T-helper 22 cell (primary cell): ENCODE measurements at regions not wholly inside any gene's neighbourhood (a gene's known extent, or its start where the extent isn't known, plus 50 kb on each side); places are given as distances from the start of the nearest gene placed in this dataset.
"Not testable (repeated sequence)": the region's sequence is repeated elsewhere in the genome, so short reads cannot be mapped to it uniquely, and the experiment has no call there.

Experiments
- DNase-seq: peaks from one replicate; pipeline ENCODE4 v3.0.0-alpha.2; 2020; ENCODE audit warnings: low read depth

GRCh38 chr1:5632814-5633213, 359.4 kb downstream of the NPHP4 start:
- no peak for DNase-seq

DNA sequence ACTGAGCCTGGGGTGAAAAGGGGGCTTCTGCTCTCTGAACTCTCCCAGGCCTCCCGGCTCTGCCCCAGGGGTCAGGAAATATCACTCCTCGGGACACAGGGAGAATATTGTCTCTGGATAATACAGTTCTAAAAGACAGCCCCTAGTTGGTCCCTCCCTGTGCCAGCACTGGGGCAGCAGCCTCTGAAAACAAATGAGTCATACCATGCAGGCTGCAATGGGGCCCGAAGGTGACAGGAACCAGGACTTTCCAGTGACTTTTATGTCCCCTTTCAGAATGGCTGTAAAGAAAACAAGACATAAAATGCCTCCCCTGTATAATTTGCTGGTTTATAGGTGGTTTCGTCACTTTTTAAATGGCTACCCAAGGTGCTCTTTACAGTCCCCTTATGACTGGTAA, 360.0 kb downstream of the NPHP4 start:
- DNase-seq, result no peak

DNA sequence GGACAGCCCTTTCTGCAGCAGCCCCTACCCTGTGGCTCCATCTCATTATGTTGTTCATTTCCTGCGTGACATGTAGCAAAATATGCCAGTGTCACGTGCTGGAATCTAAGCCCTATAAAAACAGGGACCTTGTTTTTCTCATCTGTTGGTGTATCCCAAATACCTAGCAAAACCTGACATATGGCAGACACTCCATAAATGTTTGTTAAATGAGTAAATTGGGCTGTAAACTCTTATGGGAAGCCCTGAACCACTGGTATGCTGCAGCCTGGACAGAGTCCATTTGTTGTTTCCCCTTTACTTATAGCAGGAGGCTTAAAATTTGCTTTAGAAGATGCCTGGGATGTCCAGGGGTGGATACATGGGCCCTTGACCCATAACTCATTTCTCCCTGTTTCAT, 363.8 kb downstream of the NPHP4 start:
- no peak for DNase-seq

DNA sequence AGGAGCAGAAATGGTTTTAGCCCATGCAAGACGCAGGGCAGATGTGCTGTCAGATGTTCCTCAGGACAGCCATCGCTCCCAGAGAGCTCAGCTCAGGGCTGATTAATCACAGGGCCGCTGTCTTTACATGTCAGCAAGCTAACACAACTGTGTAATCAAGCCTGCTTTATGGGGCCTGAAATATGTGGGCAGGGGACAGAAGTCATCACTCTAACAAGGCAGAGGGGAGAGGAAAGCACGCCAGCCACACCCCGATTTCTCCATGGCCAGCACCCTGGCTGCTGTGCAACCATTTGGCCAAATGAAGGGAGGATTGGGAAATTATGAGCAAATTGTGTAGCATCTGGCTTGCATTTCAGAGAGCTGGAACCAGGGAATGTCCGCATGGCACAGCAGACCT, 368.8 kb downstream of the NPHP4 start:
- no peak for DNase-seq

DNA sequence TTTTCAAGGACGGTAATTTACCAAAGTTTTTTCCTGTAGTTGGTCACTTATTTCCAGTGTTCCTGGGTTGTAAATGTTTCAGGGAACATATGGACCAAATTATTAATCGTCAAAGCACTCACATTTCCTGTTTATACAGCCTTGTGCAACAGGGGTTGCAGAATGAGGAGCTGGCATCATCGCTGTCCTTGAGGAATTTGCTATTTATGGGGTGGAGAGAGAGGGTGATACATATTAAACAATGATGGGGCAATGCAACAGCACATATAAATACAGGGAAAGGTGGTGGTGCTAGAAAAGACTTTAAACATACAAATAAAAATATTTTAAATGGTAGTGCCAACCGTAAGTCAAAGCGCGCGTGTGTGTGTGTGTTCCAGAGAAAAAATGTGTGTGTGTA, 369.8 kb downstream of the NPHP4 start:
- DNase-seq, result no peak

- no peak for DNase-seq
These were observed 370.5 kb downstream of the NPHP4 start for GRCh38 chr1:5621692-5622091.

DNA sequence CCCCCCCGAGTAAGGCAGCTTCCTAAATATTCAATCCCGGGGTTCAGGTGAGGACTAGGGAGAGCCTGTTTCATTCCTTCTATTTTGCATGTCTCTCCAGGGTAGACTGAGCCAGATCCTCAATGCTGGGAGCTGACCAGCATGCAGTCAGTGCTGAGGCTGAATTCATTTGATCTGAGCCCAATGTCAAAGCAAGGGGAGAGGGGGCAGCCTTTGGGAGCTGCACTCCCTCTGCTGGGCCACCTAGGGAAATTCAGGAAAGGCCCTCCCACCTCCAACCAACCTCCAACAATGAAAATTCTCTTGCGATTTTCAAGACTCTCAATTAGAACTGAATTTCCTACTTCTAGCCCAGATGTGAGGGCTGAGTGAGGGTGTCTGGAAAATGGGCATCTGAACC, 371.2 kb downstream of the NPHP4 start:
- no peak for DNase-seq

DNA sequence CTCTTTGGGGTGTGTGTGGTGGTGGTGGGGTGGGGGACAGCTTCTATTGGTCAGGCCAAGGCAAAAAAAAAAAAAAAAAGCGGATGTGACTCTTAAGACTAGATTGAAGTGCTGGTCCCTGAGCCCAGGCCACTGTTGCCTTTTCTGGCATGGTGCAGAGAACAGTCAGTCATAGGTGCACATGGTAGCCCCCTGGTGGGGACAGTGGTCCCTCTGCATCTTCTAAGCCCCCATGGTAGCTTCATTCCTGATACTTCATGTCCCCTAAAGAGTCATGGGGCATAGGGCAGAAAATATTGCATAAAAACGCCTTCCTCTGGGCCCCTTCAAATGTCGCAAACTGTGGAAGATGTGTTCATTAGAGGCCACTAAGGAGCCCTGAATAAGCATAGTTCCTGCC, 371.8 kb downstream of the NPHP4 start:
- no peak for DNase-seq

DNA sequence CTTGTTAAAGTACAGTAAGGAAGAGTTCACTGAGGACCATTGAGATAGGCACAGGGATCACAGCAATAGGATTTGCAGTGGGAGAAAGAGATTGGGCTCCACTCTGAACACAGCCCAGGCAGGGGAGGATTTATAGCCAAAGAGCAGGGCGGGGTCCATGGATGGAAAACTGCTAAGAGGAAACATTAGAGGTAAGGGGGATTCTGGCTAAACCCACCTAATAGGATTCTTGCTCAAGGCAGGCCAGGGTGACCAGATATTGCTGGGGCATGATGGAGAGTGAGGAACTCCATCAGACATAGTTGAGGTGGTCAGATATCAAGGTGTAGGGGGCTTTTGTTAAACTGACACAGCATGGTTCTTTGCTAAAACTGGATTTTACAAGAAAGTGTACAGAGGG, 372.8 kb downstream of the NPHP4 start:
- no peak for DNase-seq

DNA sequence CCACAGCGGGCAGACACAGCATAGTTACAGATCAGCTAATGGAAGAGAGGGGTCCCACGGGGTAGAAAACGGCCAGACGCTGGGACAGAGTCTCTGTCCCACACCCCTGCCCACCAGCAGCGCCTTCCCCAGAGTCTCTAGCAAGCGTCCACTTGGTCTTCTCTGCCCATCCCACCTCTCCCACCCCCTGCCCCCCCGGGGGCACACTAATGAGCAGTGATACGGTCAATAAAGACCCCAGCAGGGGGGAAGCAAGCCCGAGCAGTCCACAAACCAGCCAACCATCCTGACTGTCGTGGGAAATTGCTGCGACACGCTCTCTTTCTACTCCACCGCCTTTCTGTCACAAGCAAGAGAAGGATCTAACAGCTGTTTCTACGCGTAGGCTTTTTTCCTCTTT, 374.7 kb downstream of the NPHP4 start:
- DNase-seq, result no peak

DNA sequence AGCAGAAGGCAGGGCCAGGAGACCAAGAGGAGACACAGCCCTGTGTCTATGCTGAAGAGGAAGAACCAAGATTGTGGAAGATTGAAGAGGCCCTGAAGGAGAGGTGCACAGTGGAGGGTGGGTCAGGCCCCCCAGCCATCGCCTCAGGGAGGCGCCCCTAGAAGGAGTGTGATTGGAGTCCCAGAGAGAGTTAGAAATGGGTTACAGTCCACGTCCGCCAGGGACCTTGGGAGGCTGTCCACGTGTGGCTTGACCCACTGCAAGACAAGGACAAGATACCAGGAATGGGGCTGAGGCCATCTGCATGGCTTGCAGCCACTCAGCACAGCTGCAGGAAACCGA, 375.1 kb downstream of the NPHP4 start:
- DNase-seq, result no peak

DNA sequence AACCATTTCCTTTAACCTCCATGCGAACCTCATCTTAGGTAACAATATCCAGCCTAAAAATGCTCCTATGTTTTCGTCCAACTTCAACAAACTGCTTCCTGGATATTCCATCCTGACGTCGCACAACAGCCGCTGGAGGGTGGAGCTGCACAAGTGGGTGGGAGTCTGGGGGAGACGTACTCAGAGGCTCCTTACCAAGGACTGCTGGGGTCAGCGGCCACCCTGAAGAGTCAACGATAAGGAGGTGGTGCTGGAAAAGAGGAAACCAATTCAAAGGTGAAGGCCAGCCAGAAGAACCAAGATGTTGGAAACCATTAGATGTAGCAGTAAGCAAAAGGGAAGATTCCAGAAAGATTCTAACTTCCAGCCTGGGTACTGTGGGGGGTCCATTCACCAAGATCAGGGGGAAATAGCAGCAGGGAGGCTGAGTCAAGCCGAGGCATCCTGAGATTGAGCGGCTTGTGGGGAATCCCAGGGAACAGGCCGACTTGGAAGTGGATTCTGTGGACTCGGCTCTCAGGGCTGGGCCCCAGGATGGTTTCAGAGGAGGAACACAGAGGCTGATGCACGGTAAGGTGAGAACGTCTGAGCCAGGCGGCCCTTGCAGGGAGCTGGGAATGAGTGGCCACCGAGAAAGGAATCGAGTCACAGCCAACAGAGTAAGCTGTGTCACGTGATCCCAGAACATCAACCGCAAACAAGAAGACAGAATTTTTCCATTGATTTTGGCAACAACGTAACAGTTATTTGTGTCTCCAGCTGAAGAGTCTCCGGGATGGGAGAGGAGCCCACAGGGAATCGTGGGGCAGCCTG, 375.7 kb downstream of the NPHP4 start:
- DNase-seq, result no peak

- DNase-seq, result no peak
These were observed 377.1 kb downstream of the NPHP4 start for GRCh38 chr1:5615076-5615475.

GRCh38 chr1:5613900-5614299, 378.3 kb downstream of the NPHP4 start:
- DNase-seq, result no peak

GRCh38 chr1:5611851-5612250, 380.4 kb downstream of the NPHP4 start:
- no peak for DNase-seq

GRCh38 chr1:5611431-5611830, 380.8 kb downstream of the NPHP4 start:
- DNase-seq, result no peak

DNA sequence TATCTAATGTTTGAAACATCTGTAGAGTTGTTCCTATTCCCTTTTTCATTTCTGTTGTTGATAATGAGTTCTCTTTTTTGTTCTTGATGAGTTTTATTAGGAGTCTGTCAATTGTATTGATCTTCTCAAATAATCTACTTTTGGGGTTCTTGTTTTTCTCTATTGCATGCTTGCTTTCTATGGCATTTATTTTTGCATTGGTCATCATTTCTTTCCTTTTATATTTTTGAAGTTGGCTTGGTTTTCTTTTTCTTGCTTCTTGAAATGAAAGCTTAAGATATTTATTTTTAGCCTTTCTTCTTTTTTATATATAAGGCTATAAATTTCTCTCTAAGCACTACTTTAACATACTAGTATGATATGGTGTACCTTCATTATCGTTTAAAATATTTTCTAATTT, 381.8 kb downstream of the NPHP4 start:
- no peak for DNase-seq

DNA sequence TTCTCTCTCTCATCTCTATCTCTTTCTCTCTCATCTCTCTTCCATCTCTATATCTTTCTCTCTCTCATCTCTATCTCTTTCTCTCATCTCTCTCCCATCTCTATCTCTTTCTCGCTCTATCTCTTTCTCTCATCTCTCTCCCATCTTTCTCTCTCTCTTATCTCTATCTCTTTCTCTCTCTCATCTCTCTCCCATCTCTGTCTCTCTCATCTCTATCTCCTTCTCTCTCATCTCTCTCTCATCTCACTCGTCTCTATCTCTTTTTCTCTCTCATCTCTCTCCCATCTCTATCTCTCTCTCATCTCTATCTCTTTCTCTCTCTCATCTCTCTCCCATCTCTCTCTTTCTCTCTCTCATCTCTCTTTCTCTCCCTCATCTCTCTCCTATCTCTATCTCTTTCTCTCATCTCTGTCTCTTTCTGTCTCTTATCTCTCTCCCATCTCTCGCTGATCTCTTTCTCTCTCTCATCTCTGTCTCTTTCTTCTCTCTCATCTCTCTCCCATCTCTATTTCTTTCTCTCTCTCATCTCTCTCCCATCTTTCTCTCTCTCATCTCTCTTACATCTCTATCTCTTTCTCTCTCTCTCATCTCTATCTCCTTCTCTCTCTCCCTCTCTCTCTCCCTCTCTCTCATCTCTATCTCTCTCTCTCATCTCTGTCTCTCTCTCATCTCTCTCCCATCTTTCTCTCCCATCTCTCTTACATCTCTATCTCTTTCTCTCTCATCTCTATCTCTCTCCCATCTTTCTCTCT, 388.7 kb downstream of the NPHP4 start:
- no peak for DNase-seq

- DNase-seq, result not testable (repeated sequence)
These were observed 389.5 kb downstream of the NPHP4 start for GRCh38 chr1:5602718-5603117.

DNA sequence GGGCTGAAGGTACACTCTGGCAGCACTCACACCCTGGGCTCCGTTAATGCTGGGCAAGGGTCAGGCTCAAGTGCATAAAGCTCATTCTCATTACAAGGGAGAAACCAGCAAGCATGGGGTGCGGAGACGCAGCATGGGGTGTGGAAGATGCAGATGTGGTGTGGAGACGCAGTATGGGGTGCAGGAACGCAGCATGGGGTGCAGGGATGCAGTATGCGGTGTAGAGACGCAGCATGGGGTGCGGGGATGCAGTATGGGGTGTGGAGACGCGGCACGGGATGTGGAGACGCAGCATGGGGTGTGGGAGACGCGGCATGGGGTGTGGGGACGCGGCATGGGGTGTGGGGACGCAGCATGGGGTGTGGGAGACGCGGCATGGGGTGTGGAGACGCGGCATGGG, 390.7 kb downstream of the NPHP4 start:
- no peak for DNase-seq

DNA sequence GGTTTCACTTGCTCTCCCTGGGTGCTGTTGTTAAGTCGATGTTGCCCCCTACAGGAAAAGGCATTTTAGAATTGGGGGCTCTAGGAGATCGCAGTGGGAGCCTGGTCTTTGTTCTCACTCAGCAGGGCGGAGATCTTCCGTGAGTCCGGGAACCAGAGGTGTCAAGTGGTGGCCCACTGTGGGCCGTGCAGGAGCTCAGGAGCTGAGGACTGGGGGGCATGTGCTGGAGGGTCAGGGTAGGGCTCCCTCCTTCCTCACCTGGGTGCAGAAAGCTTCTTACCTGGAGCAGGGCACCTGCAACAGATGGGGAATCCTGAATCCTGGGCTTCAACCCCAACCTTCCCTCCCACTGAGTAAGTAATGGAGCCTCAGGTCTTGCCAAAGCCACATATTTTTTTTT, 392.7 kb downstream of the NPHP4 start:
- no peak for DNase-seq

DNA sequence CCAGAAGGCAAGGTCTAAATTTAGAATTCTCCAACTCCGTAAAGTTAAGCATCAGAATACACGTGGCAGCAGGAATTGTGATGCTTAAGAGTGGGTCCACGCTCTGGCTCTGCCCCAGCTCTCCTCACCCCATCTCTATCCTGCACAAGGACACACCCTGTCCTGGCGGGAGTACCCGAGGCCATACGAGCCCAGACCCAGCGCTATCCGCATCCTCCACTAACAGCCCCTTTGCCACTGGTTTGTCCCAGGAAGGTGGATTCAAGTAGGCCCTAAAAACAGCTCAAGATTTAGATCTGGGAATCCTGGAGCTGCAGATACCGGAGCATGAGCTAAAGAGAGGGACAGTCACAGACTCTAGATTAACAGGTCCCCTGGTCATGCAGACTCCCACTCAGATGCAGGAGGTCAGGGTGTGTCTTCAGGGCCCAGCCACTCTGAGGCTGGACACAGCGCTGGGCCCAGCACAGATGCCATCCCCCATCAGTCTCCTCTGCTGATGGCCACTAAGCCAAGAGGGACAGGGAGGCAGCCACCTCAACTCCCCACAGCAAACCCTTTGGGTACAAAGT, 393.3 kb downstream of the NPHP4 start:
- DNase-seq, result no peak

- no peak for DNase-seq
These were observed 394.0 kb downstream of the NPHP4 start for GRCh38 chr1:5597991-5598823.
